ENCODE measurements at regions not wholly inside any gene's neighbourhood (a gene's known extent, or its start where the extent isn't known, plus 50 kb on each side); places are given as distances from the start of the nearest gene placed in this dataset.

DNA sequence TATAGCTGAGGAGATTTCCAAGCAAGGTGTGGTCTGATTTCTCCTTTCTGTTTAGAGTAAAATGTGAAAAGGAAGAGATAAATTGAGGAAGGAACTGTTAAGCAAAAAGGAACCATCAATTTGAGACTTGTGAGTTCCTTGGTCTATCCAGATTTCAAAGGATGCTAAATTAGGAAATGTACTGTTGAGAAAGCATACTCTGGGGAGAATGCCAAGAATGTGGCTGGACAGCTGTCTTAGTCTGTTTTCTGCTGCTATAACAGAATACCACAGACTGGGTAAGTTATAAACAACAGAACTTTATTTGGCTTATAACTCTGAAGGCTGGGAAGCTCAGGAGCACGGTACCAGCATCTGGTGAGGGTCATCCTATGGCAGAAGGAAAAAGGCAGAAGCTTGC lies 1097.2 kb downstream of the TDRD15 start (continued):
- TF ChIP-seq, protein P1, sequence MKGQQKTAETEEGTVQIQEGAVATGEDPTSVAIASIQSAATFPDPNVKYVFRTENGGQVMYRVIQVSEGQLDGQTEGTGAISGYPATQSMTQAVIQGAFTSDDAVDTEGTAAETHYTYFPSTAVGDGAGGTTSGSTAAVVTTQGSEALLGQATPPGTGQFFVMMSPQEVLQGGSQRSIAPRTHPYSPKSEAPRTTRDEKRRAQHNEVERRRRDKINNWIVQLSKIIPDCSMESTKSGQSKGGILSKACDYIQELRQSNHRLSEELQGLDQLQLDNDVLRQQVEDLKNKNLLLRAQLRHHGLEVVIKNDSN (CRISPR knock-in tag; IDR thresholded peaks at IDR 0.05) = no peak
- TF ChIP-seq, protein P2, sequence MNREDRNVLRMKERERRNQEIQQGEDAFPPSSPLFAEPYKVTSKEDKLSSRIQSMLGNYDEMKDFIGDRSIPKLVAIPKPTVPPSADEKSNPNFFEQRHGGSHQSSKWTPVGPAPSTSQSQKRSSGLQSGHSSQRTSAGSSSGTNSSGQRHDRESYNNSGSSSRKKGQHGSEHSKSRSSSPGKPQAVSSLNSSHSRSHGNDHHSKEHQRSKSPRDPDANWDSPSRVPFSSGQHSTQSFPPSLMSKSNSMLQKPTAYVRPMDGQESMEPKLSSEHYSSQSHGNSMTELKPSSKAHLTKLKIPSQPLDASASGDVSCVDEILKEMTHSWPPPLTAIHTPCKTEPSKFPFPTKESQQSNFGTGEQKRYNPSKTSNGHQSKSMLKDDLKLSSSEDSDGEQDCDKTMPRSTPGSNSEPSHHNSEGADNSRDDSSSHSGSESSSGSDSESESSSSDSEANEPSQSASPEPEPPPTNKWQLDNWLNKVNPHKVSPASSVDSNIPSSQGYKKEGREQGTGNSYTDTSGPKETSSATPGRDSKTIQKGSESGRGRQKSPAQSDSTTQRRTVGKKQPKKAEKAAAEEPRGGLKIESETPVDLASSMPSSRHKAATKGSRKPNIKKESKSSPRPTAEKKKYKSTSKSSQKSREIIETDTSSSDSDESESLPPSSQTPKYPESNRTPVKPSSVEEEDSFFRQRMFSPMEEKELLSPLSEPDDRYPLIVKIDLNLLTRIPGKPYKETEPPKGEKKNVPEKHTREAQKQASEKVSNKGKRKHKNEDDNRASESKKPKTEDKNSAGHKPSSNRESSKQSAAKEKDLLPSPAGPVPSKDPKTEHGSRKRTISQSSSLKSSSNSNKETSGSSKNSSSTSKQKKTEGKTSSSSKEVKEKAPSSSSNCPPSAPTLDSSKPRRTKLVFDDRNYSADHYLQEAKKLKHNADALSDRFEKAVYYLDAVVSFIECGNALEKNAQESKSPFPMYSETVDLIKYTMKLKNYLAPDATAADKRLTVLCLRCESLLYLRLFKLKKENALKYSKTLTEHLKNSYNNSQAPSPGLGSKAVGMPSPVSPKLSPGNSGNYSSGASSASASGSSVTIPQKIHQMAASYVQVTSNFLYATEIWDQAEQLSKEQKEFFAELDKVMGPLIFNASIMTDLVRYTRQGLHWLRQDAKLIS (CRISPR knock-in tag; IDR thresholded peaks at IDR 0.05; ENCODE audit: borderline replicate concordance) = no peak
- TF ChIP-seq JUN (CRISPR knock-in tag; IDR thresholded peaks at IDR 0.05) = no peak

DNA sequence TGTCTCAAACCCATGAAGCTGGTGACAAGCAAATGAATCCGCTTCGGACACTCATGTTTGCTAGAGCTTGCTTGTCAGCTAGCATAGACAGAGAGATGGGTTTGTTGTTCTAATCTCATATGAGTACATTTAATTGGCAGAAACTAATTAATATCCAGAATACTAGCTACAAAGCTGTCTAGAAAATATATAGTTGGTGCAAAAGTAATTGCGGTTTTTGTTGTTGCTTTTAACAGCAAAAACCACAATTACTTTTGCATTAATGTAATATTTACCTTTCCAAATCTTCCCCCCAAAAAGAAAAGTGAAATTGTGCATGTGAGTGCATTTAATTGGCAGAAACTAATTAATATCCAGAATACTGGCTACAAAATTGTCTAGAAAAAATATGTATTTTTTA lies 1115.2 kb downstream of the TDRD15 start:
- H3K36me3 Mint-ChIP-seq = no peaks in the 10 kb centered on the region
- ATAC-seq (no peak), DNase-seq (ENCODE audit: low spot score) (no peak)
- H3K27ac Mint-ChIP-seq = no peak overlapping the region
- H3K4me1 Mint-ChIP-seq = no peaks in the 10 kb centered on the region
- H3K4me3 Mint-ChIP-seq = no peak overlapping the region
- no peaks in the 10 kb centered on the region for H3K27me3 Mint-ChIP-seq (ENCODE audit: low read depth)
- CTCF ChIA-PET = no interaction called here
- POLR2A ChIA-PET = no interaction called here
- peaks cover 4% of the 10 kb centered on the region; the same call in 1 of the 2 replicates for H3K9me3 Mint-ChIP-seq
- TF ChIP-seq, protein P3, sequence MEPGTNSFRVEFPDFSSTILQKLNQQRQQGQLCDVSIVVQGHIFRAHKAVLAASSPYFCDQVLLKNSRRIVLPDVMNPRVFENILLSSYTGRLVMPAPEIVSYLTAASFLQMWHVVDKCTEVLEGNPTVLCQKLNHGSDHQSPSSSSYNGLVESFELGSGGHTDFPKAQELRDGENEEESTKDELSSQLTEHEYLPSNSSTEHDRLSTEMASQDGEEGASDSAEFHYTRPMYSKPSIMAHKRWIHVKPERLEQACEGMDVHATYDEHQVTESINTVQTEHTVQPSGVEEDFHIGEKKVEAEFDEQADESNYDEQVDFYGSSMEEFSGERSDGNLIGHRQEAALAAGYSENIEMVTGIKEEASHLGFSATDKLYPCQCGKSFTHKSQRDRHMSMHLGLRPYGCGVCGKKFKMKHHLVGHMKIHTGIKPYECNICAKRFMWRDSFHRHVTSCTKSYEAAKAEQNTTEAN (CRISPR knock-in tag; IDR thresholded peaks at IDR 0.05) = no peak
- TF ChIP-seq, protein P4, sequence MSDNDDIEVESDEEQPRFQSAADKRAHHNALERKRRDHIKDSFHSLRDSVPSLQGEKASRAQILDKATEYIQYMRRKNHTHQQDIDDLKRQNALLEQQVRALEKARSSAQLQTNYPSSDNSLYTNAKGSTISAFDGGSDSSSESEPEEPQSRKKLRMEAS (CRISPR knock-in tag; IDR thresholded peaks at IDR 0.05) = no peak
- no peak for TF ChIP-seq NR1H2 (CRISPR knock-in tag; IDR thresholded peaks at IDR 0.05)
- TF ChIP-seq, protein P5, sequence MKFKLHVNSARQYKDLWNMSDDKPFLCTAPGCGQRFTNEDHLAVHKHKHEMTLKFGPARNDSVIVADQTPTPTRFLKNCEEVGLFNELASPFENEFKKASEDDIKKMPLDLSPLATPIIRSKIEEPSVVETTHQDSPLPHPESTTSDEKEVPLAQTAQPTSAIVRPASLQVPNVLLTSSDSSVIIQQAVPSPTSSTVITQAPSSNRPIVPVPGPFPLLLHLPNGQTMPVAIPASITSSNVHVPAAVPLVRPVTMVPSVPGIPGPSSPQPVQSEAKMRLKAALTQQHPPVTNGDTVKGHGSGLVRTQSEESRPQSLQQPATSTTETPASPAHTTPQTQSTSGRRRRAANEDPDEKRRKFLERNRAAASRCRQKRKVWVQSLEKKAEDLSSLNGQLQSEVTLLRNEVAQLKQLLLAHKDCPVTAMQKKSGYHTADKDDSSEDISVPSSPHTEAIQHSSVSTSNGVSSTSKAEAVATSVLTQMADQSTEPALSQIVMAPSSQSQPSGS (CRISPR knock-in tag; IDR thresholded peaks at IDR 0.05; ENCODE audit: borderline replicate concordance, low read depth) = no peak
- TF ChIP-seq, protein P2 (CRISPR knock-in tag; IDR thresholded peaks at IDR 0.05; ENCODE audit: borderline replicate concordance) = no peak
- TF ChIP-seq, protein P6, sequence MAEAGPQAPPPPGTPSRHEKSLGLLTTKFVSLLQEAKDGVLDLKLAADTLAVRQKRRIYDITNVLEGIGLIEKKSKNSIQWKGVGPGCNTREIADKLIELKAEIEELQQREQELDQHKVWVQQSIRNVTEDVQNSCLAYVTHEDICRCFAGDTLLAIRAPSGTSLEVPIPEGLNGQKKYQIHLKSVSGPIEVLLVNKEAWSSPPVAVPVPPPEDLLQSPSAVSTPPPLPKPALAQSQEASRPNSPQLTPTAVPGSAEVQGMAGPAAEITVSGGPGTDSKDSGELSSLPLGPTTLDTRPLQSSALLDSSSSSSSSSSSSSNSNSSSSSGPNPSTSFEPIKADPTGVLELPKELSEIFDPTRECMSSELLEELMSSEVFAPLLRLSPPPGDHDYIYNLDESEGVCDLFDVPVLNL (CRISPR knock-in tag; IDR thresholded peaks at IDR 0.05; ENCODE audit: borderline replicate concordance, low read depth) = no peak
- no peak for TF ChIP-seq NFE2L1 (CRISPR knock-in tag; IDR thresholded peaks at IDR 0.05)
- TF ChIP-seq KAT7 (CRISPR knock-in tag; IDR thresholded peaks at IDR 0.05; ENCODE audit: borderline replicate concordance) = no peak
- TF ChIP-seq TCF7 (CRISPR knock-in tag; IDR thresholded peaks at IDR 0.05; ENCODE audit: low read depth) = no peak
- no peak for TF ChIP-seq GRHL2 (CRISPR knock-in tag; IDR thresholded peaks at IDR 0.05; ENCODE audit: insufficient replicate concordance, severe bottlenecking)
- TF ChIP-seq ZNF416 (CRISPR knock-in tag; IDR thresholded peaks at IDR 0.05) = no peak
- TF ChIP-seq, protein P7, sequence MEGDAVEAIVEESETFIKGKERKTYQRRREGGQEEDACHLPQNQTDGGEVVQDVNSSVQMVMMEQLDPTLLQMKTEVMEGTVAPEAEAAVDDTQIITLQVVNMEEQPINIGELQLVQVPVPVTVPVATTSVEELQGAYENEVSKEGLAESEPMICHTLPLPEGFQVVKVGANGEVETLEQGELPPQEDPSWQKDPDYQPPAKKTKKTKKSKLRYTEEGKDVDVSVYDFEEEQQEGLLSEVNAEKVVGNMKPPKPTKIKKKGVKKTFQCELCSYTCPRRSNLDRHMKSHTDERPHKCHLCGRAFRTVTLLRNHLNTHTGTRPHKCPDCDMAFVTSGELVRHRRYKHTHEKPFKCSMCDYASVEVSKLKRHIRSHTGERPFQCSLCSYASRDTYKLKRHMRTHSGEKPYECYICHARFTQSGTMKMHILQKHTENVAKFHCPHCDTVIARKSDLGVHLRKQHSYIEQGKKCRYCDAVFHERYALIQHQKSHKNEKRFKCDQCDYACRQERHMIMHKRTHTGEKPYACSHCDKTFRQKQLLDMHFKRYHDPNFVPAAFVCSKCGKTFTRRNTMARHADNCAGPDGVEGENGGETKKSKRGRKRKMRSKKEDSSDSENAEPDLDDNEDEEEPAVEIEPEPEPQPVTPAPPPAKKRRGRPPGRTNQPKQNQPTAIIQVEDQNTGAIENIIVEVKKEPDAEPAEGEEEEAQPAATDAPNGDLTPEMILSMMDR (IDR thresholded peaks at IDR 0.05) = no peak
- TF ChIP-seq TP53 (CRISPR knock-in tag; IDR thresholded peaks at IDR 0.05) = no peak
- TF ChIP-seq, protein P1 (CRISPR knock-in tag; IDR thresholded peaks at IDR 0.05) = no peak
- TF ChIP-seq, protein P8, sequence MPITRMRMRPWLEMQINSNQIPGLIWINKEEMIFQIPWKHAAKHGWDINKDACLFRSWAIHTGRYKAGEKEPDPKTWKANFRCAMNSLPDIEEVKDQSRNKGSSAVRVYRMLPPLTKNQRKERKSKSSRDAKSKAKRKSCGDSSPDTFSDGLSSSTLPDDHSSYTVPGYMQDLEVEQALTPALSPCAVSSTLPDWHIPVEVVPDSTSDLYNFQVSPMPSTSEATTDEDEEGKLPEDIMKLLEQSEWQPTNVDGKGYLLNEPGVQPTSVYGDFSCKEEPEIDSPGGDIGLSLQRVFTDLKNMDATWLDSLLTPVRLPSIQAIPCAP (CRISPR knock-in tag; IDR thresholded peaks at IDR 0.05) = no peak

All from WTC11 (cell line).